ENCODE measurements at regions not wholly inside any gene's neighbourhood (a gene's known extent, or its start where the extent isn't known, plus 50 kb on each side); places are given as distances from the start of the nearest gene placed in this dataset.
A peak's percentile ranks its signal among the peaks of the same experiment; 100 is the strongest.

DNA sequence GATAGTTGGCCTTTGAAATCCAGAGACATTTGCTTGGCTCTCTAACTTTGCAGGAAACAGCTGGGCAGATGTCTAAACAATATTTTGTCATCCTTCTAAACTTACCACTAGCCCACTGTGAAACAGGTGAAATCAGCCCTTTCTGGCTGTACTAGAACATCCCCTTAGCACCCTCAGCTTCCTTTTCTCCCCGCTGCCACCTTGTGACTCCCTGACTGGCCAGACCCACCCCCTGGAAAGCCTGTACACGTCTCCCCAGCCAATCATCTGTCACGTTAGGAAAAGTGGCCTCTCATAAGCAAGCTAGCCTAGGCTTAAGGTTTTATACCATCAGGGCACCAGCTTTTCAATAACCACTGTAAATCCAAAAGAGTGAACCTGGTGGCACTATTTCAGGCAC is 88.6 kb upstream of the E2F3 start:
- DNase-seq (ENCODE audit: low read depth in 2 of 2): no peak

- no peak for DNase-seq (ENCODE audit: low read depth in 2 of 2)
Observed at GRCh38 chr6:20313960-20314530, 87.6 kb upstream of the E2F3 start.

DNA sequence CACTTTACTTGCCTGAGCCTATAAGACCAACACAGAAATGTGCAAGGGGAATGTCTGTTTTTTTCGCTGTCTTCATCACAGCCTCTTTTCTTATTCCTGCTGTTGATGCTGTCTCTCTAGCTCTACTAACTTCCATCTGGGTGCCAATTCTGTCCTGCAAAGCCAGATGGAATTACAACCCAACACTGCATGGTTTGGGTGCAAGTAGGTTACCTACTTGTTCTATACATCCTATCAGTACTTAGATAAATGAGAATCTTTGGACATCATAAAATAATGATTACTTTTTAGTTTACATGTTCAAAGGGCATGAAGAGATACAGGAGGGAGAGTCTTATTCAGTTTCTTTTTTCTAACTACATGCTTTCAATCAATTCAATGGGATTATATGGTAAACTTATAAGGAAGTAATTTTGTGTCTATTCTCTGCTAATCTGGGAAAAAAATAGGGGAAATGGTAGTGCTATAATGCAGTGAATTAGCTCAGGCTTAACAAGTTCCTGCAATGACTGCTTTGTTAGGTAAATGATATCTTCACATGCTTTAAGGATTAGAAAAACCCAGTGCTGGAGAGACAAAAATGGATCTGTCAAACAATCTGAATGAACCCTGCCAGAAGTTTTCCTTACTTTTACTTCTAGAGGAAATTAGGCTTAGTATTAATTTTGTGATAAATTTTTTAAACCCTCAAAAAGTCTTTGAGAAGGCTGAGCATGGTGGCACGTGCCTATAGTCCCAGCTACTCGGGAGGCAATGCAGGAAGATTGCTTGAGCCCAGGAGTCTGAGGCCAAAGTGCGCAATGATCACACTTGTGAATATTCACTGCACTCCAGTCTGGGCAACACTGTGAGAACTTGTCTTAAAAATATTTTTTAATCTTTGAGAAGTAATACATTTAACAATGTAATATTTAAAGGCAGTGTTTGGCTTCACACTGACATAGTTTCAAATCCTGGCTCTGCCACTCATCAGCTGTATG is 86.5 kb upstream of the E2F3 start:
- DNase-seq (ENCODE audit: low read depth in 2 of 2): no peak

- DNase-seq (ENCODE audit: low read depth in 2 of 2): no peak
Observed at GRCh38 chr6:20317430-20317829, 84.2 kb upstream of the E2F3 start.

DNA sequence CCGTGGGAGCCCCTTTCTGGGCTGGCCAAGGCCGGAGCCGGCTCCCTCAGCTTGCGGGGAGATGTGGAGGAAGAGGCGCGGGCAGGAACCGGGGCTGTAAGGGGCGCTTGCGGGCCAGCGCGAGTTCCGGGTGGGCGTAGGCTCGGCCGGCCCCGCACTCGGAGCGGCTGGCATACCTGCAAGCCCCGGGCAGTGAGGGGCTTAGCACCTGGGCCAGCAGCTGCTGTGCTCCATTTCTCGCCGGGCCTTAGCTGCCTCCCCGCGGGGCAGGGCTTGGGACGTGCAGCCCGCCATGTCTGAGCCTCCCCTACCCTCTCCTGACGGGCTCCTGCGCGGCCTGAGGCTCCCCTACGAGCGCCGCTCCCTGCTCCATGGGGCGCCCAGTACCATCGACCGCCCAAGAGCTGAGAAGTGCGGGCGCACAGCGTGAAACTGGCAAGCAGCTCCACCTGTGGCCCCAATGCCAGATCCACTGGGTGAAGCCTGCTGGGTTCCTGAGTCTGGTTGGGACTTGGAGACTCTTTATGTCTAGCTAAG is 82.8 kb upstream of the E2F3 start:
- no peak for DNase-seq (ENCODE audit: low read depth in 2 of 2)

GRCh38 chr6:20319520-20320357 is 81.9 kb upstream of the E2F3 start:
- DNase-seq (ENCODE audit: low read depth in 2 of 2): peak; percentile 41 to 66

GRCh38 chr6:20325641-20326421 is 75.8 kb upstream of the E2F3 start:
- DNase-seq (ENCODE audit: low read depth in 2 of 2): no peak

GRCh38 chr6:20326422-20326728 is 75.3 kb upstream of the E2F3 start:
- DNase-seq (ENCODE audit: low read depth in 2 of 2): no peak

- DNase-seq (ENCODE audit: low read depth in 2 of 2): no peak
Observed at GRCh38 chr6:20327141-20327540, 74.5 kb upstream of the E2F3 start.

DNA sequence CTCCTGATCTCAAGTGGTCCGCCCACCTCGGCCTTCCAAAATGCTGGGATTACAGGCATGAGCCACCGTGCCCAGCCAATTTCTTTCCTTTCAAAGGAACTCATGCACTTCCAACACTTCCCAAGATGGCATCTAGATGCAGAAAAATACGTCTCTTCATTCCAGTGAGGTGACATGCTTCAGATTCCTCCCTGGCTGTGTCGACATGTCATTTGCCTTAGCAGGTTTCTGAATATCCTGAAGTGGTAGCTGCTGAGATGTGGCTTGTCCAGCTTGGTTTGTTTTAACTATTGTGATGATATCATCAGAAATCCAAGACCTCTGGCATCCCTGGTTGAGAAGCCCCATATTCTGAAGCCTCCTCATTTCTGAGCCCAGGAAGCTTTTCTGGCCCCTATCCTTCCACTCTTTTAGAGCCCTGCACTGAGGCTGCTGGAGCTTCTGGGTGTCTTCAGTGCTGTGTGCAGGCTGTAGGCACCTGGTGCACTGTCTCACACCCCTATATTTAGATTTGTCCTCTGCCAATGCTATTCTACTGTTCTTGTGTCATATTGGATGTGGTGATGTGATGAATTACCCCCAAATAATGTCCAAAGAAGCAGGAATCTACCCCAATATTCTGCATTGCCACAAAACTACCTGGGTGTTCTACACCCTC is 73.3 kb upstream of the E2F3 start:
- no peak for DNase-seq (ENCODE audit: low read depth in 2 of 2)

DNA sequence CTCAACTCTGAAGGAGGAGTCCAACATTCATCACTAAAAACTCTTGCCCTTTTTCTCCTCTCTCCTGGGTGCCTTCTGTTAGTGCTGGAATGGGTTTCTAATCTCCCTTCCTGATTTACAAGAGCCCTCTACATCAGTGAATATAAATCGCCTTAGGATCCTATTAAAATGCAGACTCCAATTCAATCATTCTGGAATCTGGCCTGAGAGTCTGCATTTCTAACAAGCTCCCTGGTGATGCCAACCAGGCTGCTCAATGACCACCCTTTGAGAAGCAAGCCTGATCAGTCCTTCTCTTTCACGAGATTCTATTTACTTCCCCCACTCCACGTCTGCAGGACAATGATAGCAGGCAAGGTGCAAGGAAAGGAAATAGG is 72.8 kb upstream of the E2F3 start:
- no peak for DNase-seq (ENCODE audit: low read depth in 2 of 2)

- no peak for DNase-seq (ENCODE audit: low read depth in 2 of 2)
Observed at GRCh38 chr6:20331042-20331441, 70.6 kb upstream of the E2F3 start.

DNA sequence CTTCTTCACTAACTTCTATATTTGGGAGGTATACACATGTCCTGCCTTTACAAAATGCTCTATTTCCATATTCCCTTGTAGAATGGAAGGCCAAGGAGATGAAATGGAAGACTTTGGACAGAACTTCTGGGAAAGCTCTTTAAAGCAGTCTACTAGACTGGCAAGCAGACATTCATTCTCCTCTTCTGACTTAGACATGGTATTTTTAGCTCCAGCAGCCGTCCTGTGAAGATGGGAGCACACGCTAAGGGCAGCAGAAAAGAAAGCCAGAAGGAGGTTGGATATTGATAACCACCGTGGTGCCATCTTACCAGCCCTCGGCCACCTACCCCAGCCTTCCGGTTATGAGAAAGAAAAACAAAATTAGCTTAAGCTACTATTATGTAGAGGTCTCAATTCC is 70.1 kb upstream of the E2F3 start:
- no peak for DNase-seq (ENCODE audit: low read depth in 2 of 2)

- no peak for DNase-seq (ENCODE audit: low read depth in 2 of 2)
Observed at GRCh38 chr6:20332441-20333006, 69.2 kb upstream of the E2F3 start.

DNA sequence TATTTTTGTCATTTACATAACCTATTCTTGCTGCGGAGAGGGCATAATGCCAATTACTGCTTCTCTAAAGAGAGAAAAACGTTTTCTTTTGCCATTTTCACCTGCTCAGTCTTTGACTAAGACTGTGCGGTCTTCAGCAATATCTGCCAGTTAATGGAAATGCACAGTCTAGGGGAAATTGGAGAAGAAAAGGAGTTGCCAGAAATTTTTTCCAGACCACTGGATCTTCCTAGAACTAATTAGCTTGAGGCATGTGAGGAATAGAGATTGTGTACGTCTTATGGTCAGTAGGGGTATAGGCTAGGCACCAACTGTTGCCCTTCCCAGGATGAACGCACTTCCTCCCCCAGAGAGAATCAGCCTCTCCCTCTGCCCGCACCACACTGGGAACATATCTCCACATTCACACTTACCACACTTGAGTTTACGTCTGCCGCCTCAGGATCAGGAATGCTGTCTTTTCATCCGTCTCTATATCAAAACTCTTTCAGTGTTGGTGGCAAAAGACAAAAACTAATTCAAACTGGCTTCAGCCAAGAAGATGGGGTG is 67.9 kb upstream of the E2F3 start:
- DNase-seq (ENCODE audit: low read depth in 2 of 2): no peak

DNA sequence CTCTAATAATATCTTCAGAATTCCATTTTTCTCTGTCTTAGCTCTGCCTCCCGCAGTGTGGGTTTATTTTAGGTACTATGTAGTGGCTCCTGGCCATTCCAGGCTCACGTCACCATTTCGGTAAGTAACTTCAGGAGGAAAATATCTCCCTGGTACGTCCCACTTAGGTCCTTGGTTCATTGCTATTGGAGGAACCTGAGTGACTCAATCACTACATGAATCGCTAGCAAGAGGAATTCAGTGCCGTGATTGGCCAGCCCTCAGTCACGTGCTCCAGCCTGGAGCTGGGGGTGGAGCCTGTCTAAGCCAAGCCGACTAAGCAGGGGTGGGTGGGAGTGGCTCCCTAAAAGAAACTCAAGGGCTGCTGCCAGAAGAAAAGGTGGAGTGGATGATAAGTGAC is 67.3 kb upstream of the E2F3 start:
- DNase-seq (ENCODE audit: low read depth in 2 of 2): no peak

- DNase-seq (ENCODE audit: low read depth in 2 of 2): no peak
Observed at GRCh38 chr6:20334962-20335361, 66.7 kb upstream of the E2F3 start.

GRCh38 chr6:20335872-20336271 is 65.8 kb upstream of the E2F3 start:
- no peak for DNase-seq (ENCODE audit: low read depth in 2 of 2)

DNA sequence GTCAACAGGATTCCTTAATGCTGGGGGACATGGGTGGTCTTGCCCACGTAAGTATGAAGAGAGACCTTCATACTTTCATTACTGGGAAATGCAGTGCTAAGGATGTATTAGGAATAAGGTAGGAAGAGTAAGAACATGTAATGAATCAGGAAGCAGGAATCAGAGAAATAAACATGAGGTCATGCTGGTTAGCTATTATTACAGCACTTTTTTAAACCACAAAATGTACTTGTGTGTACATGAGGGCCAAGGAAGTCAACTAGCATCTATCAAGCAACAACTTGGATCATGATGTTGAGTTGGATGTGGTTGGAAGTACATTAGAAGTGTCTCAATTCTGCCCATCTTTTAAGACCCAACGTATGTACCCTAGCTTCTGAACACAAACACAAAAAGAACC is 63.5 kb upstream of the E2F3 start:
- DNase-seq (ENCODE audit: low read depth in 2 of 2): no peak

- DNase-seq (ENCODE audit: low read depth in 2 of 2): no peak
Observed at GRCh38 chr6:20340068-20340848, 61.4 kb upstream of the E2F3 start.
